AML-193 (cell line): ENCODE measurements at regions not wholly inside any gene's neighbourhood (a gene's known extent, or its start where the extent isn't known, plus 50 kb on each side); places are given as distances from the start of the nearest gene placed in this dataset.

Source experiments
- DNase-seq, 2 experiments: peaks; one replicate each; lab custom pipeline; 2025; lab: John Stamatoyannopoulos, UW

- DNase-seq, result no peak
These were observed 390.9 kb downstream of the CDH7 start for GRCh38 chr18:66141716-66142115.

GRCh38 chr18:66138642-66139041 is 387.8 kb downstream of the CDH7 start:
- DNase-seq, result no peak

GRCh38 chr18:66136039-66136438 is 385.2 kb downstream of the CDH7 start:
- DNase-seq, result no peak

GRCh38 chr18:66129248-66129647 is 378.4 kb downstream of the CDH7 start:
- no peak for DNase-seq

- no peak for DNase-seq
These were observed 375.5 kb downstream of the CDH7 start for GRCh38 chr18:66126266-66126665.

GRCh38 chr18:66124394-66124793 is 373.6 kb downstream of the CDH7 start:
- peak in 1 of 2 experiments; percentile 7 for DNase-seq

- DNase-seq, result no peak
These were observed 368.5 kb downstream of the CDH7 start for GRCh38 chr18:66119347-66119746.

GRCh38 chr18:66111018-66111417 is 360.2 kb downstream of the CDH7 start:
- no peak for DNase-seq

- DNase-seq, result no peak
These were observed 359.8 kb downstream of the CDH7 start for GRCh38 chr18:66110607-66111006.

- no peak for DNase-seq
These were observed 359.2 kb downstream of the CDH7 start for GRCh38 chr18:66109981-66110380.

GRCh38 chr18:66107546-66107945 is 356.7 kb downstream of the CDH7 start:
- DNase-seq, result no peak

- no peak for DNase-seq
These were observed 354.2 kb downstream of the CDH7 start for GRCh38 chr18:66105016-66105415.

- DNase-seq, result no peak
These were observed 352.7 kb downstream of the CDH7 start for GRCh38 chr18:66103550-66103949.

- no peak for DNase-seq
These were observed 332.3 kb downstream of the CDH7 start for GRCh38 chr18:66083078-66083477.

GRCh38 chr18:66078925-66079800 is 328.4 kb downstream of the CDH7 start:
- DNase-seq, result no peak

- DNase-seq, result no peak
These were observed 326.3 kb downstream of the CDH7 start for GRCh38 chr18:66077066-66077465.

- DNase-seq, result no peak
These were observed 315.4 kb downstream of the CDH7 start for GRCh38 chr18:66066191-66066590.

GRCh38 chr18:66048406-66048805 is 297.6 kb downstream of the CDH7 start:
- no peak for DNase-seq

- DNase-seq, result no peak
These were observed 295.3 kb downstream of the CDH7 start for GRCh38 chr18:66046032-66046602.

GRCh38 chr18:66043009-66043408 is 292.2 kb downstream of the CDH7 start:
- no peak for DNase-seq

GRCh38 chr18:66013969-66014368 is 263.2 kb downstream of the CDH7 start:
- DNase-seq, result no peak

GRCh38 chr18:66011916-66012315 is 261.1 kb downstream of the CDH7 start:
- DNase-seq, result no peak

- no peak for DNase-seq
These were observed 255.2 kb downstream of the CDH7 start for GRCh38 chr18:66005831-66006588.
